Osteoblast (primary cell): ENCODE measurements at regions not wholly inside any gene's neighbourhood (a gene's known extent, or its start where the extent isn't known, plus 50 kb on each side); places are given as distances from the start of the nearest gene placed in this dataset.

Experiments used
- DNase-seq: peaks from one replicate; pipeline ENCODE4 v3.0.0; 2011; ENCODE audit warnings: low spot score, mixed read lengths; ENCODE audit not compliant: insufficient read length; ENCODE audit errors: missing footprints
- H2AFZ ChIP-seq: 2 replicates; pipeline ENCODE4 v1.6.0; 2011; ENCODE audit warnings: mild to moderate bottlenecking, low read length
- H3K27ac ChIP-seq: 2 replicates; pipeline ENCODE4 v1.5.1; 2011; ENCODE audit warnings: mild to moderate bottlenecking, low read depth, low read length, moderate library complexity
- H3K27me3 ChIP-seq: 2 replicates; pipeline ENCODE4 v1.6.0; 2012; ENCODE audit warnings: mild to moderate bottlenecking, control low read depth, inconsistent platforms, low read length, moderate library complexity; ENCODE audit not compliant: insufficient read depth
- H3K36me3 ChIP-seq: 2 replicates; pipeline ENCODE4 v1.5.1; 2011; ENCODE audit warnings: mild to moderate bottlenecking, low read length, control low read depth, moderate library complexity; ENCODE audit not compliant: insufficient read depth
- H3K4me1 ChIP-seq: 2 replicates; pipeline ENCODE4 v1.5.1; 2011; ENCODE audit warnings: mild to moderate bottlenecking, low read length, control low read depth, moderate library complexity; ENCODE audit not compliant: insufficient read depth
- H3K4me2 ChIP-seq: 2 replicates; pipeline ENCODE4 v1.6.0; 2011; ENCODE audit warnings: mild to moderate bottlenecking, low read length; ENCODE audit not compliant: insufficient read depth
- H3K4me3 ChIP-seq: fragments of 200-600 bp; sonication (generic); 3 replicates; pipeline ENCODE4 v1.5.1; 2012; ENCODE audit warnings: mild to moderate bottlenecking, low read length, inconsistent platforms; ENCODE audit not compliant: insufficient read depth
- H3K79me2 ChIP-seq: 2 replicates; pipeline ENCODE4 v1.6.0; 2012; ENCODE audit warnings: mild to moderate bottlenecking, low read length, control low read depth, inconsistent platforms; ENCODE audit not compliant: insufficient read depth
- H3K9me3 ChIP-seq: 2 replicates; pipeline ENCODE4 v1.5.1; 2011; ENCODE audit warnings: low read depth, low read length, control low read depth
- H4K20me1 ChIP-seq: 2 replicates; pipeline ENCODE4 v1.6.0; 2012; ENCODE audit warnings: mild to moderate bottlenecking, low read length, control low read depth; ENCODE audit not compliant: insufficient read depth
- TF ChIP-seq, protein P1 (sequence below): IDR thresholded peaks from 2 replicates; pipeline ENCODE4 v1.5.1; 2011; ENCODE audit warnings: mild to moderate bottlenecking, low read depth, low read length, moderate library complexity; ENCODE audit errors: extremely low read depth

DNA sequence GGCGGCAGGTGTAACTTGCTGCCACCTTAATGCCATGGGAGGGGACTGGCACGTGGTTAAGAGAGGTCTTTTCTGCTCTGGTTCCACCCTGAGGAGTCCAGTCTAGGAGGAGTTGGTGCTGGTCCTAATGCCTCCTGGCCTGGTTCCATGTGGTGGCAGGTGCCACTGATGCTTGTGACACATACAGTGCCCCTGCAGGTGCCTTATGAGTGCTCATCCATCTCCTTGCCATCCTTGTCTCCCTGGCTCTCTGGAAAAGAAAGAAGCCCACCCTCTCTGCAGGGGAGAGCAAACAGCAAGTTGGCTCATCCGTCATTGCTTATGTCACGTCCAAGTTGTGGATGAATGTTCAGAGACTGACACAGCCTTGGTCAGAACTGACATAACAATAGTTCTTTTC lies 175.8 kb upstream of the DPH6 start:
- no peaks in the 10 kb centered on the region for H4K20me1 ChIP-seq
- no peaks in the 10 kb centered on the region for H3K27me3 ChIP-seq
- no peak overlapping the region for H3K4me3 ChIP-seq
- H3K4me2 ChIP-seq, result no peak overlapping the region
- no peak for DNase-seq
- no peaks in the 10 kb centered on the region for H3K36me3 ChIP-seq
- no peak overlapping the region for H2AFZ ChIP-seq
- H3K27ac ChIP-seq, result no peak overlapping the region
- H3K9me3 ChIP-seq, result no peaks in the 10 kb centered on the region
- no peaks in the 10 kb centered on the region for H3K79me2 ChIP-seq
- TF ChIP-seq, protein P1, sequence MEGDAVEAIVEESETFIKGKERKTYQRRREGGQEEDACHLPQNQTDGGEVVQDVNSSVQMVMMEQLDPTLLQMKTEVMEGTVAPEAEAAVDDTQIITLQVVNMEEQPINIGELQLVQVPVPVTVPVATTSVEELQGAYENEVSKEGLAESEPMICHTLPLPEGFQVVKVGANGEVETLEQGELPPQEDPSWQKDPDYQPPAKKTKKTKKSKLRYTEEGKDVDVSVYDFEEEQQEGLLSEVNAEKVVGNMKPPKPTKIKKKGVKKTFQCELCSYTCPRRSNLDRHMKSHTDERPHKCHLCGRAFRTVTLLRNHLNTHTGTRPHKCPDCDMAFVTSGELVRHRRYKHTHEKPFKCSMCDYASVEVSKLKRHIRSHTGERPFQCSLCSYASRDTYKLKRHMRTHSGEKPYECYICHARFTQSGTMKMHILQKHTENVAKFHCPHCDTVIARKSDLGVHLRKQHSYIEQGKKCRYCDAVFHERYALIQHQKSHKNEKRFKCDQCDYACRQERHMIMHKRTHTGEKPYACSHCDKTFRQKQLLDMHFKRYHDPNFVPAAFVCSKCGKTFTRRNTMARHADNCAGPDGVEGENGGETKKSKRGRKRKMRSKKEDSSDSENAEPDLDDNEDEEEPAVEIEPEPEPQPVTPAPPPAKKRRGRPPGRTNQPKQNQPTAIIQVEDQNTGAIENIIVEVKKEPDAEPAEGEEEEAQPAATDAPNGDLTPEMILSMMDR, result no peak
- peaks cover 8% of the 10 kb centered on the region for H3K4me1 ChIP-seq

DNA sequence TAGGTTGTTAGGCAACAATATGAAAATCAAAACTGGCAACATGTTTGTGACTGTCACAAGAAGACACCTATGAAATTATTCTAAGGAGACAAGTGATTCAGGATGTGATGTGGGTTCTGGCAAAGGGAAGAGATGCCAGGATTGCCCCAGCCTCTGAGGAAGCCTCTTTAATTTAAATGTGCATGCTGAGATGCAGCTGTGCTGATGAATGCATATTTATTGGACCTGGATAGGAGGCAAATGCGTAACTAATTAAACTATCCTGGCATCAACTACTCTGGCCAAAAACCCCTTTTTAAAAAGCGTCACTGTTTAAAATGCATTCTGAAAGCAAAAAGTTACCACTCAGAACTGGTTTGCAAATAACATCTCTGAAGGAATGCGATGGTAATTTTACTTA lies 176.5 kb upstream of the DPH6 start:
- H2AFZ ChIP-seq, result no peak overlapping the region
- H3K36me3 ChIP-seq, result no peaks in the 10 kb centered on the region
- H3K4me3 ChIP-seq, result no peak overlapping the region
- no peaks in the 10 kb centered on the region for H3K9me3 ChIP-seq
- TF ChIP-seq, protein P1, result no peak
- no peak overlapping the region for H3K27ac ChIP-seq
- no peak for DNase-seq
- H3K4me1 ChIP-seq, result peaks cover 8% of the 10 kb centered on the region
- no peaks in the 10 kb centered on the region for H3K27me3 ChIP-seq
- H3K4me2 ChIP-seq, result no peak overlapping the region
- H3K79me2 ChIP-seq, result no peaks in the 10 kb centered on the region
- H4K20me1 ChIP-seq, result no peaks in the 10 kb centered on the region

DNA sequence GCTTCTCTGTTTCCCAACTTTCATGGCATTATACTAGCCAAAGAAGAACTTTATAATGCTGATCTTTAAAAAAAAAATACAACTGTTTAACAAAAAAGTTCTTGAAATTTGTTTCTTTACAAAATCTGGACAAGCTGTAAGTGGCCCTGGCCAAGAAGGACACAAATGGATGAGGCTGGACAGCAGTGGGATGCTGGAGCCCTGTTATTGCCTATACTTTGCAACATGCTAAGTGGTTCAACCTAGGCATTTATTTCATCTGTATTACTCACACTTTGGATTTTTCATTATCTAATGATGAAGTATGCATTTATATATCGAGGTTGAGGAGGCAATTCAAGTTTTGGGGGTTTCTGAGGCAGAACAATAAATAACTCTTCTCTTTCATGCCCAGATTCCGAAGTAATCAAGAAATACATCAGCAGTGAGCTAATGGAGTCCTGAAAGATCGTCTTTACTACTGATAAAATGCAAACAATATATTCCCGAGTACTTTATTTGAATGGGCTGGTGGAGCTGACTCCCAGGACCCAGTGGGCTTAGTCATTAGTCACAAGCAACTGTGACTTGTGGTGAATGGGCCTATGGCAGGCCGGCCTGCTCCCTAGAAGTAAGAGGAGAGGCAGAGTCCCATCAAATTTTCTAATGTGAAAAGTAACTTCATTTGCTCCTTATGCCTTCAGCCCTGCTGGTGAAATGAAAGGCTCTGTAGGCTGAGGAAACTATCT lies 177.3 kb upstream of the DPH6 start:
- H3K27me3 ChIP-seq, result no peaks in the 10 kb centered on the region
- H3K79me2 ChIP-seq, result no peaks in the 10 kb centered on the region
- no peaks in the 10 kb centered on the region for H3K36me3 ChIP-seq
- no peak for DNase-seq
- H2AFZ ChIP-seq, result no peak overlapping the region
- no peak overlapping the region for H3K27ac ChIP-seq
- peaks cover 8% of the 10 kb centered on the region for H3K4me1 ChIP-seq
- no peaks in the 10 kb centered on the region for H3K9me3 ChIP-seq
- no peak overlapping the region for H3K4me2 ChIP-seq
- H4K20me1 ChIP-seq, result no peaks in the 10 kb centered on the region
- H3K4me3 ChIP-seq, result no peak overlapping the region
- TF ChIP-seq, protein P1, result no peak

DNA sequence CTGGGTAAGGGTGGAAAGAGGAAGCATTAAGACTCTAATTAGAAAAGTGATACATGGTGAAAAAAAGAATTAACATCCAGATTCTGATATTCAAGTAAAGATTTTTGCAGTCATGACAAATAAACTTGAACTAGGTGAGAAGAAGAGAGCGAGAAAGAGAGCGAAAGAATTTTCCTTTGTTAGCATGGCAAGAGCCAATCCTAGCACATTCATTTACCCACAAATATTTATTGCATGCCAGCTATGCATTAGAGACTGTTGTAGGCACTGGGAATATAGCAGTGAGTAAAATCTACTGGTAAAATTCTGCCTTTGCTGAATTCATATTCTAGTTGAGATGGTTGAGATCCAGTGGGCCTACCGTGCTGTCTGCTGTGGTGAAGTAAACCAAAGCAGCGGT lies 177.9 kb upstream of the DPH6 start:
- H3K79me2 ChIP-seq, result no peaks in the 10 kb centered on the region
- TF ChIP-seq, protein P1, result no peak
- no peak overlapping the region for H3K27ac ChIP-seq
- no peak overlapping the region for H3K4me2 ChIP-seq
- no peak overlapping the region for H3K4me3 ChIP-seq
- no peaks in the 10 kb centered on the region for H3K36me3 ChIP-seq
- no peaks in the 10 kb centered on the region for H4K20me1 ChIP-seq
- H2AFZ ChIP-seq, result no peak overlapping the region
- H3K27me3 ChIP-seq, result no peaks in the 10 kb centered on the region
- no peaks in the 10 kb centered on the region for H3K9me3 ChIP-seq
- H3K4me1 ChIP-seq, result peaks cover 8% of the 10 kb centered on the region
- DNase-seq, result no peak
